ENCODE measurements at regions not wholly inside any gene's neighbourhood (a gene's known extent, or its start where the extent isn't known, plus 50 kb on each side); places are given as distances from the start of the nearest gene placed in this dataset.

DNA sequence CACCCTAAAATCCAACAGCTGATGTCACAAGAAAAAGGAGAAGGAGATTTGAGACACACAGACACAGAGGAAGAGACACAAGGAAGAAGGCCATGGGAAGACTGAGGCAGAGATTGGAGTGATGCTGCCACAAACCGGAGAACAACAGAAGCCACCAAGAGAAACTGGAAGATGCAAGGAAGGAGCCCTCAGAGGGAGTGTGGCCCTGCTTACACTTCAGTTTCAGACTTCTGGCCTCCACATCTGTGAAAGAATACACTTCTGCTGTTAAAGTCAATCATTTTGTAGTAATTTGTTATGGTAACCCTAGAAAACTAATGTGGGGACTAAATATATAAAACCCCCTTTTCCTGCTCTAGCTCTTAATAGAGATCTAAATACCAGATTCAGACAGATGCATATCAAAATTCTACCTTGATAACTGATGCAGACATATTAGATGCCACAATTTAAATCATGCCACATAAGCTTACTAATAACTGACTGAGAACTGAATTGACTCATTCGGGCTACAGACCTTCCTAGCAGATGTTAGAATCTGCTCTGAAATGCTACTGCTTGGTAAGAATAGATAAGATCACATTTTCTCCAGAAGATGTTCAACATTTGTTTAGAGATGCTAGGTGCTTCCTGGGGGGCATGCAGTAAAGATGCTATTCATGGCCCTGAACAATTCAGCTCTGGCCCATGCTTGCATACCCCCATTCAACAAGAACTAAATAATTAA is 113.1 kb upstream of the CCND2 start:
- TF ChIP-seq POLR2A (IDR thresholded peaks at IDR 0.05) (no peak), POLR2AphosphoS5 (IDR thresholded peaks at IDR 0.05; ENCODE audit: insufficient read depth in 1 of 2, low read depth in 1 of 2) (no peak)
- TF ChIP-seq, protein P1, sequence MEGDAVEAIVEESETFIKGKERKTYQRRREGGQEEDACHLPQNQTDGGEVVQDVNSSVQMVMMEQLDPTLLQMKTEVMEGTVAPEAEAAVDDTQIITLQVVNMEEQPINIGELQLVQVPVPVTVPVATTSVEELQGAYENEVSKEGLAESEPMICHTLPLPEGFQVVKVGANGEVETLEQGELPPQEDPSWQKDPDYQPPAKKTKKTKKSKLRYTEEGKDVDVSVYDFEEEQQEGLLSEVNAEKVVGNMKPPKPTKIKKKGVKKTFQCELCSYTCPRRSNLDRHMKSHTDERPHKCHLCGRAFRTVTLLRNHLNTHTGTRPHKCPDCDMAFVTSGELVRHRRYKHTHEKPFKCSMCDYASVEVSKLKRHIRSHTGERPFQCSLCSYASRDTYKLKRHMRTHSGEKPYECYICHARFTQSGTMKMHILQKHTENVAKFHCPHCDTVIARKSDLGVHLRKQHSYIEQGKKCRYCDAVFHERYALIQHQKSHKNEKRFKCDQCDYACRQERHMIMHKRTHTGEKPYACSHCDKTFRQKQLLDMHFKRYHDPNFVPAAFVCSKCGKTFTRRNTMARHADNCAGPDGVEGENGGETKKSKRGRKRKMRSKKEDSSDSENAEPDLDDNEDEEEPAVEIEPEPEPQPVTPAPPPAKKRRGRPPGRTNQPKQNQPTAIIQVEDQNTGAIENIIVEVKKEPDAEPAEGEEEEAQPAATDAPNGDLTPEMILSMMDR (IDR thresholded peaks at IDR 0.05) = no peak
- intact Hi-C loops (cut with DNase I) = no loop called here

DNA sequence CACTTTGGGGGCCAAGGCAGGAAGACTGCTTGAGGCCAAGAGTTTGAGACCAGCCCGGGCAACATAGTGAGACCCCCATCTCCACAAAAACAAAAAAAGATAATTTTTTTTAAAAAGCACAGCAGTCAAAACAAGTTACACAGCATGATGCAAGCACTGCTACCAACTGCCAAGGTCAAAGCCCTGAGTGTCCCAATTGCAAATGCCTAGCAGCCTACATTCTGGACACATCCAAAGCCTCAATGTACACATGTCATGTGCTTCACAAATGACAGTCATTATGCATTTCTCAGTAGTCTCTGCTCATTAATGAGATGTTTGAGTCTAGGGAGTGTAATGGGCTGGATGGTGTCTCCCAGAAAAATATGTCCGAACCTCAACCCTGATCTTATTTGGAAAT is 113.7 kb upstream of the CCND2 start:
- intact Hi-C loops (cut with DNase I) = no loop called here
- DNase-seq (ENCODE audit: extremely low spot score in 2 of 2) = no peak
- Histone ChIP-seq H3K9me3 (no peaks in the 10 kb centered on the region), H3K4me3 (no peak overlapping the region), H3K36me3 (no peaks in the 10 kb centered on the region), H3K27ac (no peak overlapping the region), H3K4me1 (peaks cover 8% of the 10 kb centered on the region), H3K27me3 (no peaks in the 10 kb centered on the region)
- TF ChIP-seq POLR2A (IDR thresholded peaks at IDR 0.05) (no peak), POLR2AphosphoS5 (IDR thresholded peaks at IDR 0.05; ENCODE audit: insufficient read depth in 1 of 2, low read depth in 1 of 2) (no peak)
- TF ChIP-seq, protein P1 (IDR thresholded peaks at IDR 0.05) = no peak

More for the DNA sequence above, 113.1 kb upstream of the CCND2 start:
- no peak overlapping the region for H3K4me3 ChIP-seq
- H3K4me1 ChIP-seq = peaks cover 14% of the 10 kb centered on the region
- no peak overlapping the region for H3K27ac ChIP-seq
- DNase-seq (ENCODE audit: extremely low spot score in 2 of 2) = no peak
- H3K9me3 ChIP-seq = no peaks in the 10 kb centered on the region
- H3K36me3 ChIP-seq = no peaks in the 10 kb centered on the region
- no peaks in the 10 kb centered on the region for H3K27me3 ChIP-seq

DNA sequence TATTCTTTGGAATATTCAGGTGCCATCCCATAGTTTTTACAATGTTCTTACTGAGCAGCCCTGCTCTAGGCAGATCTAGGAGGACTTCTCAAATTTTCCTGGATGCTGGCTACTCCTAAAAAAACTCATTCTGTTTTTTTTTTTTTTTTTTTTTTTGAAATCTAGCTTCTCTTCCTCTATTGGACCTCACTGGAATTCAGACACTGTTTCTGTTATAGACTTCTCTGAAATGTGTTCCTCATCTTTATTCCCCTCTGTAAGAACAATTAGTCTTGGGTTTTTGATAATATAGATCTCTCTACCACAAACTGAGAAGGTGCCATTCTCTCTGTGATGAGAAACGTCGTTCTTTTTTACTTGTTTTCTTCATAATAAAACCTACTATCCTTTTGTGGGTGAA is 115.3 kb upstream of the CCND2 start:
- Histone ChIP-seq H3K4me1 (no peaks in the 10 kb centered on the region), H3K27me3 (no peaks in the 10 kb centered on the region), H3K9me3 (no peaks in the 10 kb centered on the region), H3K4me3 (no peak overlapping the region), H3K36me3 (no peaks in the 10 kb centered on the region), H3K27ac (no peak overlapping the region)
- DNase-seq (ENCODE audit: extremely low spot score in 2 of 2) = no peak
- no peak for TF ChIP-seq POLR2A (IDR thresholded peaks at IDR 0.05)
- TF ChIP-seq POLR2AphosphoS5 (IDR thresholded peaks at IDR 0.05; ENCODE audit: insufficient read depth in 1 of 2, low read depth in 1 of 2) = no peak
- TF ChIP-seq, protein P1 (IDR thresholded peaks at IDR 0.05) = no peak
- intact Hi-C loops (cut with DNase I) = no loop called here

DNA sequence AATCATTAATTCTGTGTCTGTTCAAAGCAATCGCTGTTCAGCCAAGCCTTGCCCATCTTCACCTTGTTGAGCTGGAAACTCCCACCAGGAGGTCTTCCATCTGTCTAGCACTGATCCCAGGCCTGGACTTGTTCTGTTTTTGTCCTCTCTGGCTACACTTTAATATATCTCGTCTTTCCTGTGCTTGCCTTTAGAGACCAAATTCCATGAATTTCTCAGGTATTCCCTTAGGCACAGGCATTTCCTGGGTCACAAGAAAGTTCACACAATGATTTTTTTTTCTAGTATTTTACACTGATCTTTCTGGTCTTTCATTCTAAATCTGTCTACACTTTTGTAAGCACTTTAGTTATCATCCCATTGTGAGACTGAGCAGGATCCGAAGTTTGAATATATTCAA is 116.4 kb upstream of the CCND2 start:
- Histone ChIP-seq H3K27ac (no peak overlapping the region), H3K27me3 (no peaks in the 10 kb centered on the region), H3K4me1 (no peaks in the 10 kb centered on the region), H3K4me3 (no peak overlapping the region), H3K9me3 (no peaks in the 10 kb centered on the region), H3K36me3 (no peaks in the 10 kb centered on the region)
- intact Hi-C loops (cut with DNase I) = no loop called here
- no peak for DNase-seq (ENCODE audit: extremely low spot score in 2 of 2)
- TF ChIP-seq POLR2A (IDR thresholded peaks at IDR 0.05) (no peak), POLR2AphosphoS5 (IDR thresholded peaks at IDR 0.05; ENCODE audit: insufficient read depth in 1 of 2, low read depth in 1 of 2) (no peak)
- TF ChIP-seq, protein P1 (IDR thresholded peaks at IDR 0.05) = no peak

DNA sequence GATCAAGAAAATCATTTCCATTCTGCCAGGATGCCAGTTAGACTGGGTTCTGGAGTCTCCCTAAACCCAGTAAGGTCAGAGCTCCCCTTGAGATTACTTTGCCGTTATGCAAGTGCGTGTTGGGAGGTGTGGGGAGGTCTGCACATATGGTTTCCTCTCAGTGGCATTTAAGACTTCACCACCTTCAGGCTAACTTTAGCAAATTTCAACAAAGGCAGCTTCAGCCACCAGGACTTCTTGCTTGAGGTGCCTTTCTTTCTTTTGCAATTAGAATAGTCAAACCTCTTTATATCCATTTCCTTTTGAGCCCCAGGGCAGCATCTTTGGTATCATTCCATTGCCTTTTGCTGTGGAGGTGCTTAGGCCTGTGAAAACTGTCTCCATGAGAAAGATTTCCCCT is 117.2 kb upstream of the CCND2 start:
- no peak for DNase-seq (ENCODE audit: extremely low spot score in 2 of 2)
- intact Hi-C loops (cut with DNase I) = no loop called here
- TF ChIP-seq, protein P1 (IDR thresholded peaks at IDR 0.05) = no peak
- no peak for TF ChIP-seq POLR2A (IDR thresholded peaks at IDR 0.05)
- TF ChIP-seq POLR2AphosphoS5 (IDR thresholded peaks at IDR 0.05; ENCODE audit: insufficient read depth in 1 of 2, low read depth in 1 of 2) = no peak

More for the DNA sequence above, 117.2 kb upstream of the CCND2 start:
- no peaks in the 10 kb centered on the region for H3K36me3 ChIP-seq
- H3K27me3 ChIP-seq = no peaks in the 10 kb centered on the region
- no peaks in the 10 kb centered on the region for H3K4me1 ChIP-seq
- no peaks in the 10 kb centered on the region for H3K9me3 ChIP-seq
- H3K4me3 ChIP-seq = no peak overlapping the region
- no peak overlapping the region for H3K27ac ChIP-seq
